Heart right ventricle (tissue), 16 donors: ENCODE measurements at regions not wholly inside any gene's neighbourhood (a gene's known extent, or its start where the extent isn't known, plus 50 kb on each side); places are given as distances from the start of the nearest gene placed in this dataset.

Source experiments
- ATAC-seq, 8 donors: fragments of 200-7000 bp; cut with Tn5 transposase; one replicate each; pipeline ENCODE4 v1.9.1; 2020; ENCODE audit warnings: mild to moderate bottlenecking in 8 of 8, moderate library complexity in 8 of 8, moderate number of reproducible peaks in 1 of 8
- DNase-seq, 2 donors: peaks; one replicate each; pipeline ENCODE4 v3.0.0-alpha.2; 2020
- H3K27ac ChIP-seq, 10 donors: fragments of 200-600 bp; sonication (generic) in 2 of 10; one replicate each; pipeline versions ENCODE4 v1.5.0 to v1.8.0; 2020 to 2022; ENCODE audit warnings: mild to moderate bottlenecking in 3 of 10
- H3K27me3 ChIP-seq, 7 donors: fragments of 200-600 bp; one replicate each; pipeline ENCODE4 v1.8.0; 2021 to 2022; ENCODE audit warnings: mild to moderate bottlenecking in 2 of 7
- H3K36me3 ChIP-seq, 9 donors: fragments of 200-600 bp; sonication (generic) in 1 of 9; one replicate each; pipeline versions ENCODE4 v1.5.0 to v1.8.0; 2020 to 2022; ENCODE audit warnings: mild to moderate bottlenecking in 2 of 9
- H3K4me1 ChIP-seq, 9 donors: fragments of 200-600 bp; sonication (generic) in 1 of 9; one replicate each; pipeline versions ENCODE4 v1.5.0 to v1.8.0; 2020 to 2022; ENCODE audit warnings: mild to moderate bottlenecking in 4 of 9
- H3K4me3 ChIP-seq, 10 donors: fragments of 200-600 bp; sonication (generic) in 2 of 10; one replicate each; pipeline versions ENCODE4 v1.5.0 to v1.8.0; 2020 to 2022; ENCODE audit warnings: mild to moderate bottlenecking in 7 of 10, moderate library complexity in 2 of 10
- H3K9me3 ChIP-seq, 11 donors: fragments of 200-600 bp in 10 of 11; sonication (generic) in 2 of 11; one replicate each; pipeline versions ENCODE4 v1.5.0 to v1.8.0; 2013 to 2022; ENCODE audit warnings: mild to moderate bottlenecking in 2 of 11, control low read depth in 1 of 11, moderate library complexity in 1 of 11
- WGBS, 2 donors: extraction: QIAGEN DNeasy Blood & Tissue Kit; methylation state at CpG; one replicate each; pipeline ENCODE4 v1.1.7; 2013; ENCODE audit warnings: inconsistent platforms in 1 of 2; 5-methylcytosine and 5-hydroxymethylcytosine counted together
- intact Hi-C, 10 donors: fragments of 100-400 bp; cut with DNase I; formaldehyde crosslinking; loops; one replicate each; pipeline versions ENCODE4 v1.11.1 to v1.14.2; 2022
- TF ChIP-seq, protein P1 (sequence below), 9 donors: fragments of 200-600 bp; sonication (generic) in 2 of 9; IDR thresholded peaks; one replicate each; pipeline versions ENCODE4 v1.5.0 to v1.8.0; 2021 to 2022; ENCODE audit warnings: antibody characterized with exemption in 9 of 9, mild to moderate bottlenecking in 5 of 9, moderate library complexity in 1 of 9
- donor health status: Arrhythmogenic right ventricular cardiomyopathy.
- donor health status: ischemic (EF 13 %, LVEDD 7.1; RV severe dilation, severe dysfunction).
- donor health status: healthy with polysubstance abuse.
- donor health status: DM: no; HTN: yes; CAD: no.
- donor health status: DM: no; HTN: no; CAD: no.
- donor health status: ischemic (EF 25% LVEDD 6.9; RV normal size, moderate dysfunction).
- donor health status: ischemic (EF 25% LVEDD 5.7; RV mildly dilated, moderate dysfunction).
- donor health status: healthy.
- donor health status: DM: yes; HTN: yes; CAD: no.
- donor health status: Ischemic cardiomyopathy.
- donor health status: ischemic (EF 35%, LVEDD 5.7; RV mildly dilated, moderate dysfunction).
- donor health status: nonischemic (EF 11% LVEDD 7.7; RV severe dilation, severe dysfunction).
- donor health status: DM: yes; HTN: yes; CAD: no.
- donor health status: PGD.
- donor health status: ischemic (EF 29% LVEDD 5.4; RV normal size, mild dysfunction).
- donor health status: nonischemic (EF 23%, LVEDD 6.1; RV moderate dilation, normal function).

- H3K9me3 ChIP-seq: no peaks in the 10 kb centered on the region
- H3K4me1 ChIP-seq: peaks cover 0 to 9% (median 0%) of the 10 kb centered on the region in 9 donors
- TF ChIP-seq, protein P1, sequence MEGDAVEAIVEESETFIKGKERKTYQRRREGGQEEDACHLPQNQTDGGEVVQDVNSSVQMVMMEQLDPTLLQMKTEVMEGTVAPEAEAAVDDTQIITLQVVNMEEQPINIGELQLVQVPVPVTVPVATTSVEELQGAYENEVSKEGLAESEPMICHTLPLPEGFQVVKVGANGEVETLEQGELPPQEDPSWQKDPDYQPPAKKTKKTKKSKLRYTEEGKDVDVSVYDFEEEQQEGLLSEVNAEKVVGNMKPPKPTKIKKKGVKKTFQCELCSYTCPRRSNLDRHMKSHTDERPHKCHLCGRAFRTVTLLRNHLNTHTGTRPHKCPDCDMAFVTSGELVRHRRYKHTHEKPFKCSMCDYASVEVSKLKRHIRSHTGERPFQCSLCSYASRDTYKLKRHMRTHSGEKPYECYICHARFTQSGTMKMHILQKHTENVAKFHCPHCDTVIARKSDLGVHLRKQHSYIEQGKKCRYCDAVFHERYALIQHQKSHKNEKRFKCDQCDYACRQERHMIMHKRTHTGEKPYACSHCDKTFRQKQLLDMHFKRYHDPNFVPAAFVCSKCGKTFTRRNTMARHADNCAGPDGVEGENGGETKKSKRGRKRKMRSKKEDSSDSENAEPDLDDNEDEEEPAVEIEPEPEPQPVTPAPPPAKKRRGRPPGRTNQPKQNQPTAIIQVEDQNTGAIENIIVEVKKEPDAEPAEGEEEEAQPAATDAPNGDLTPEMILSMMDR (IDR thresholded peaks at IDR 0.05): no peak
- DNase-seq (no peak), ATAC-seq (no peak)
- H3K27me3 ChIP-seq: no peaks in the 10 kb centered on the region
- no peak overlapping the region for H3K4me3 ChIP-seq
- H3K36me3 ChIP-seq: no peaks in the 10 kb centered on the region
- intact Hi-C loops: no loop called here
- 72 to 78% methylated on average over 1 of the region's 1 CpG for WGBS, 2 donors
- peak overlapping the region in 1 of 10 donors; percentile 19 for H3K27ac ChIP-seq
These were observed 69.5 kb upstream of the CMC1 start for GRCh38 chr3:28171962-28172361.

GRCh38 chr3:28172748-28173147 lies 68.7 kb upstream of the CMC1 start:
- H3K4me3 ChIP-seq: no peak overlapping the region
- ATAC-seq: no peak
- H3K9me3 ChIP-seq: no peaks in the 10 kb centered on the region
- intact Hi-C loops: no loop called here
- H3K27ac ChIP-seq: no peak overlapping the region
- H3K27me3 ChIP-seq: no peaks in the 10 kb centered on the region
- TF ChIP-seq, protein P1 (IDR thresholded peaks at IDR 0.05): no peak
- no peak for DNase-seq
- peaks cover 0 to 9% (median 0%) of the 10 kb centered on the region in 9 donors for H3K4me1 ChIP-seq
- H3K36me3 ChIP-seq: no peaks in the 10 kb centered on the region

DNA sequence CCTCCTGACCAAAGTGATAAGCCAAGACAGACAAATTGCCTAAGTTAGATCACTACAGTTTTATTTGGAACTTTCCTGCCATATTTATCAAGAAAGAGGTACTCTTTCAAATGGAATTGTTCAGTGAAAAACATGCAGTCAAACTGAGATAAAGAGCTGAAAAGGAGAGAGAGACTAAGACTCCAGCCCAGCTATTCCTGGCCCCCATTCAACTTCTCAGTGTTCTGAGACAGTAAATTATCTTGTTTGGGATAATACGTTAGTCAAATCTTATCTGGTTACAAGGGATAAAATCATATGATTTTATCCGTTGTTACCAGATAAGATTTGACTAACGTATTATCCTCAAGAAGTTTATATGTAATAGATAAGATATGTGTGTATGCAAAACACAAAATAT lies 67.6 kb upstream of the CMC1 start:
- ATAC-seq: no peak
- WGBS, 2 donors: 12 to 27% methylated on average over 3 of the region's 3 CpGs
- no peak for DNase-seq
- Histone ChIP-seq H3K27ac (no peak overlapping the region), H3K27me3 (no peaks in the 10 kb centered on the region), H3K36me3 (no peaks in the 10 kb centered on the region), H3K4me1 (peaks cover 0 to 9% (median 0%) of the 10 kb centered on the region in 9 donors), H3K4me3 (no peak overlapping the region), H3K9me3 (no peaks in the 10 kb centered on the region)
- TF ChIP-seq, protein P1 (IDR thresholded peaks at IDR 0.05): no peak
- intact Hi-C loops: no loop called here

DNA sequence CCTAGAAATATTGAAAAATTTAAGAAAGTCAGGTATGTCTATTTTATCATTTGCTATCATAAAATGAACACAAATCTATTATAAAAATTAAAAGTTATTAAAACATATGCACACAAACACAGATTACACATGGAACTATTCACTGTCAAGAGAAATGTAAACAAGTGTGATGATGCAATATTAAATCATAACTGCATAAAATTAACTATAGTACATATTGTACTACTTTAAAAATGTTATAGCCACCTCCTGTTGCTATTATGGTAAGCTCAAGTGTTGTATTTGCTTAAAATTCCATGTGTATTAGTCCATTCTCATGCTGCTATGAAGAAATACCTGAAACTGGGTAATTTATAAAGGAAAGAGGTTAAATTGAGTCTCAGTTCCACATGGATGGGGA lies 54.7 kb upstream of the CMC1 start:
- TF ChIP-seq, protein P1 (IDR thresholded peaks at IDR 0.05): no peak
- DNase-seq (no peak), ATAC-seq (no peak)
- intact Hi-C loops: no loop called here
- Histone ChIP-seq H3K4me3 (no peak overlapping the region), H3K27me3 (no peaks in the 10 kb centered on the region), H3K27ac (no peak overlapping the region), H3K36me3 (no peaks in the 10 kb centered on the region), H3K9me3 (peaks cover 0 to 2% (median 0%) of the 10 kb centered on the region in 11 donors), H3K4me1 (no peaks in the 10 kb centered on the region)

- H3K9me3 ChIP-seq: no peaks in the 10 kb centered on the region
- WGBS, 2 donors: 93 to 95% methylated on average over 2 of the region's 2 CpGs
- H3K4me3 ChIP-seq: no peak overlapping the region
- DNase-seq (no peak), ATAC-seq (no peak)
- no peaks in the 10 kb centered on the region for H3K27me3 ChIP-seq
- intact Hi-C loops: no loop called here
- no peaks in the 10 kb centered on the region for H3K36me3 ChIP-seq
- H3K4me1 ChIP-seq: no peaks in the 10 kb centered on the region
- no peak overlapping the region for H3K27ac ChIP-seq
- TF ChIP-seq, protein P1 (IDR thresholded peaks at IDR 0.05): no peak
These were observed 52.7 kb upstream of the CMC1 start for GRCh38 chr3:28188686-28189085.
